ENCODE measurements at regions not wholly inside any gene's neighbourhood (a gene's known extent, or its start where the extent isn't known, plus 50 kb on each side); places are given as distances from the start of the nearest gene placed in this dataset.
"Not testable (repeated sequence)": the region's sequence is repeated elsewhere in the genome, so short reads cannot be mapped to it uniquely, and the experiment has no call there.

GRCh38 chr21:23130308-23130707 is 2132.1 kb downstream of the NCAM2 start:
- DNase-seq, result no peak

DNA sequence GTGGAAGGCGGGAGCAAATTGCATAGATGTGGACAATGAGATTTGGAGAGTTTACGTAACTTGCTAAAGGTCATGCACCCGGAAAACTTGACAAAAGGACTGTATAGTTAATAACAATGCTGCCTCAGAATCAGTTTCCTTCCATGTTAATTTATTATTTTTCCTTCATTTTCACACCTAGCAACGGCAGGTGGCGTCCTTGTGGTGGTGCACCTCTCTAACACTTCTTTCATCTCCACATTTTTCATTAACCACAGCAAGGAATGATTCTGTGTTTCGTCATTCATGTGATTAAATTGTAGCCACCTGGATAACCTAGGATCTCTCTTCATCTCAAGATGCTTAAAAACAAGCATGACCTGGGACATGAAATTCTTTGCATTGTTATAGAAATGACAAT is 2133.0 kb downstream of the NCAM2 start:
- DNase-seq, result no peak

DNA sequence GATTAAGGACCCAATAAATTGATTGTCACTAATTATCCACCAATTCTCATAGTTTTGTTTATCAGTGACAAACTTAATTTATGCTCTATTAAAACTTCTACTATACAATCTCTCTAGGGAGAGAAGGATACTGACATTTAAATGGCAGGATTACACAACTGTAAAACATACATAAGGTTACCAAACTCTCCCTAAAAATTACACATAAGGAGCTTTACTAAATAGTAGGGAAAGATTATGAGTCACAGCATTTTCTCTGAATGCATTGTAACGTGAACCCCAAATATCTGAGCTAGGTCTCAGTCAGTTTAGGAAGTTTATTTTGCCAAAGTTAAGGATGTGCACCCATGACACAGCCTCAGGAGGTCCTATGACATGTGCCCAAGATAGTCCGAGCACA is 2140.6 kb downstream of the NCAM2 start:
- DNase-seq, result no peak

DNA sequence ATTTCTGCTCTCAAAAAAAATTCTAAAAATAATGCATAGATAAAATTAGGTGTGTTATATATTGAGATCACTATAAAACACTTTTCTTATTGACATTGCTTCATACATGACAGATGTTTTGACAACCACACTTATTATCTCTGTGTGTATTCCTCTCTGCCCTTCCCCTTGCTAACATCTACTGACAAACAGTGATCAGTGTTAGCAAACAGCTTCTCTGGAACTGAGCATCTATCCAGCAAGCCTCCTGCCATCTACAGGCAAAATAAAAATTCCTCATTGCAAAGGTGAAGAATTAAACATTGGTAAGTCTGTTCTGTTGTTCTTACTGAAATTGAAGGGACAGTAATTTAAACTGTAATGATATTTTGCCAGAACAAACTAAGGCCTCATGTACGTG is 2153.9 kb downstream of the NCAM2 start:
- no peak for DNase-seq

GRCh38 chr21:23153842-23154241 is 2155.6 kb downstream of the NCAM2 start:
- not testable (repeated sequence) for DNase-seq

DNA sequence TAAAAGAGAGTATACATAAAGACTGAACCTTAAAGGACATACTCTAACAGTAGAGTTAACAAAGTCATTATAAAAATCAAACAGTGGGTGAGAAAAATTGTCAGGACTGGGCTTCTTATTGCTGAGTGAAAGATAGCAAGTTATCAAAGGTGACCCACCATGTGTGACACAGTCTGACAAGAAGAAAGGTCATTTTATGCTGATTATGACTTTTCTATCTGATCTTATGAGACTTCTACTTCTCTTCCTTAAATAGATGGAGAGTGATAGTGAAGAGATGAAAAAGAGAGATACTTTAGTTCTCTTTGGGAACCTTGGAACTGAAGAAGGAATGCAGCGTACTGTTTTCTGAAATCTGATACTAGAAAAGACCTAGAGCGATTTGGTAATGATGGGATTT is 2157.1 kb downstream of the NCAM2 start:
- DNase-seq, result no peak

GRCh38 chr21:23160914-23161313 is 2162.7 kb downstream of the NCAM2 start:
- DNase-seq, result no peak

DNA sequence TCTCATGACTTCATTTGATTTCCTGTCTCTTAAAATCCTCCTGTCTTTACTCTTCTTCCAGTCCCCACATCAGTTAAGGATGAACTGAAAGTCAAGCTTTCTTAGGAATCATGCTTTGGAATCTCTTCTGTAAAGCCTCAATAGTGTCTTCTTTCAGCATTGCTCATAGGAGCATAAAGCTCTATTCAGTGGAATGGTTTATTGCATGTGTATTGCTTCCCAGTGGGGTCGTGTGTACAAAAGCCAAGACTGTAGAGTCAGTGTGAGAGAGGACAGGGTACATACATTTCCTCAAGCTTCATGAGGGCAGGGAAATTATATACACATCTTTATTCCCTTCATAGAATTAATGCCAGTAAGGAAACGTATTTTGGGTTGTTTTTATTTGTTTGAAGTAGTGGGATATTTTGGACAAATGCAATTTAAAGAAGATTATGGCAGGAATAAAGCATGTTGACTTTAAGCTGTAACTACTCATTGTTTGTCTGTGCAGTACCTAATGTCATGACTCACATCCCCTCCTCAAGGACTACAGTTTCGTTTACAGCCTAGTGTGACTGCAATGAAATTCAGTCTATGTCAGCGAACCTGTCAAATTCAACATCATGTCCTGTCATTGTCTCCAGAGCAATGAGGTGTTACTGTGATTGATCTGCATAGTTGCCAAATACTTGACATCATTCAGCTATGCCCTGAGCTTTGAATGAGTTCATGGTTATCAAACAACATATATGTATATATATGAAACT is 2164.2 kb downstream of the NCAM2 start:
- DNase-seq, result no peak

All from GF-D8 (cell line).